Endometrium (tissue), 2 donors: ENCODE measurements at regions not wholly inside any gene's neighbourhood (a gene's known extent, or its start where the extent isn't known, plus 50 kb on each side); places are given as distances from the start of the nearest gene placed in this dataset.

ENCODE experiments used
- FAIRE-seq: peaks from 2 replicates; lab custom pipeline; 2012; peaks lifted over from hg19 to GRCh38; lab: Jason Lieb, UNC
- donor health status: control.
- donor health status: control.

GRCh38 chr12:98060411-98060810, 455.0 kb upstream of the TMPO start:
- no peak for FAIRE-seq

GRCh38 chr12:98062464-98063245, 452.7 kb upstream of the TMPO start:
- no peak for FAIRE-seq

GRCh38 chr12:98064501-98064900, 450.9 kb upstream of the TMPO start:
- FAIRE-seq = no peak

GRCh38 chr12:98067795-98068194, 447.6 kb upstream of the TMPO start:
- no peak for FAIRE-seq

GRCh38 chr12:98073610-98074009, 441.8 kb upstream of the TMPO start:
- FAIRE-seq = no peak

- no peak for FAIRE-seq
Observed at GRCh38 chr12:98074286-98074685, 441.1 kb upstream of the TMPO start.

GRCh38 chr12:98084391-98084790, 431.0 kb upstream of the TMPO start:
- no peak for FAIRE-seq

GRCh38 chr12:98085046-98085755, 430.2 kb upstream of the TMPO start:
- no peak for FAIRE-seq

- FAIRE-seq = no peak
Observed at GRCh38 chr12:98090731-98091130, 424.7 kb upstream of the TMPO start.

- no peak for FAIRE-seq
Observed at GRCh38 chr12:98096436-98096835, 419.0 kb upstream of the TMPO start.

- no peak for FAIRE-seq
Observed at GRCh38 chr12:98106031-98106683, 409.2 kb upstream of the TMPO start.

- no peak for FAIRE-seq
Observed at GRCh38 chr12:98109266-98109665, 406.1 kb upstream of the TMPO start.

- FAIRE-seq = no peak
Observed at GRCh38 chr12:98110536-98110935, 404.9 kb upstream of the TMPO start.

GRCh38 chr12:98113548-98113947, 401.8 kb upstream of the TMPO start:
- FAIRE-seq = no peak

GRCh38 chr12:98121963-98122362, 393.4 kb upstream of the TMPO start:
- no peak for FAIRE-seq

GRCh38 chr12:98123021-98123461, 392.3 kb upstream of the TMPO start:
- FAIRE-seq = no peak

- FAIRE-seq = no peak
Observed at GRCh38 chr12:98126637-98127335, 388.6 kb upstream of the TMPO start.

GRCh38 chr12:98127336-98127679, 388.1 kb upstream of the TMPO start:
- FAIRE-seq = no peak

- FAIRE-seq = no peak
Observed at GRCh38 chr12:98127854-98128253, 387.5 kb upstream of the TMPO start.

- FAIRE-seq = no peak
Observed at GRCh38 chr12:98136544-98136943, 378.8 kb upstream of the TMPO start.

- no peak for FAIRE-seq
Observed at GRCh38 chr12:98137278-98137677, 378.1 kb upstream of the TMPO start.

- FAIRE-seq = no peak
Observed at GRCh38 chr12:98144953-98145352, 370.4 kb upstream of the TMPO start.

GRCh38 chr12:98146043-98146442, 369.3 kb upstream of the TMPO start:
- FAIRE-seq = no peak
